Right cardiac atrium (tissue), 5 donors: ENCODE measurements at regions not wholly inside any gene's neighbourhood (a gene's known extent, or its start where the extent isn't known, plus 50 kb on each side); places are given as distances from the start of the nearest gene placed in this dataset.

Experiments used
- ATAC-seq, 2 donors: fragments of 200-7000 bp; cut with Tn5 transposase; one replicate each; pipeline versions ENCODE4 v1.8.0 to v1.9.1; 2020; ENCODE audit warnings: moderate library complexity in 2 of 2, mild to moderate bottlenecking in 1 of 2
- DNase-seq, 3 donors: peaks; one replicate each; pipeline ENCODE4 v3.0.0-alpha.2; 2020
- H3K27ac ChIP-seq: one replicate; pipeline ENCODE4 v1.5.1; 2013; ENCODE audit warnings: mild to moderate bottlenecking, low read length, control low read depth, moderate library complexity
- H3K27me3 ChIP-seq: one replicate; pipeline ENCODE4 v1.6.1; 2013; ENCODE audit not compliant: control insufficient read depth, insufficient read depth
- H3K4me1 ChIP-seq: one replicate; pipeline ENCODE4 v1.6.1; 2013; ENCODE audit warnings: low read length; ENCODE audit not compliant: control insufficient read depth, insufficient read depth
- H3K4me3 ChIP-seq: one replicate; pipeline ENCODE4 v1.5.1; 2013; ENCODE audit warnings: low read length, control low read depth
- H3K9me3 ChIP-seq: one replicate; pipeline ENCODE4 v1.6.1; 2013; ENCODE audit warnings: low read length; ENCODE audit not compliant: control insufficient read depth
- WGBS: extraction: QIAGEN DNeasy Blood & Tissue Kit; methylation state at CpG from one replicate; pipeline ENCODE4 v1.1.7; 2013; 5-methylcytosine and 5-hydroxymethylcytosine counted together
- intact Hi-C, 4 donors: fragments of 100-400 bp; cut with DNase I; formaldehyde crosslinking; loops; one replicate each; pipeline versions ENCODE4 v1.11.0 to v1.14.0; 2022 to 2023
- donor health status: healthy with polysubstance abuse.
- donor health status: DM: no; HTN: yes; CAD: no.
- donor health status: DM: no; HTN: no; CAD: no.
- donor health status: DM: no; HTN: yes; CAD: no; lungs with severe emphysema.
- donor health status: DM: yes; HTN: yes; CAD: no.

- DNase-seq (no peak), ATAC-seq (no peak)
- Histone ChIP-seq H3K27me3 (no peaks in the 10 kb centered on the region), H3K27ac (no peak overlapping the region), H3K4me1 (no peaks in the 10 kb centered on the region), H3K9me3 (no peaks in the 10 kb centered on the region), H3K4me3 (no peak overlapping the region)
- intact Hi-C loops, result no loop called here
- 55% methylated on average over 1 of the region's 1 CpG for WGBS
These were observed 698.5 kb downstream of the TRAM1L1 start for GRCh38 chr4:116386856-116387255.

GRCh38 chr4:116385583-116385982 is 699.8 kb downstream of the TRAM1L1 start:
- 69% methylated on average over 6 of the region's 6 CpGs for WGBS
- no peak for ATAC-seq

GRCh38 chr4:116374815-116375214 is 710.6 kb downstream of the TRAM1L1 start:
- H3K9me3 ChIP-seq, result no peaks in the 10 kb centered on the region
- H3K27me3 ChIP-seq, result no peaks in the 10 kb centered on the region
- no peak for ATAC-seq
- WGBS, result 69% methylated on average over 3 of the region's 3 CpGs
- H3K4me3 ChIP-seq, result no peak overlapping the region
- H3K27ac ChIP-seq, result no peak overlapping the region
- DNase-seq, result no peak
- intact Hi-C loops, result no loop called here
- H3K4me1 ChIP-seq, result no peaks in the 10 kb centered on the region

More at GRCh38 chr4:116385583-116385982, 699.8 kb downstream of the TRAM1L1 start:
- DNase-seq, result no peak
- Histone ChIP-seq H3K27me3 (no peaks in the 10 kb centered on the region), H3K4me1 (no peaks in the 10 kb centered on the region), H3K4me3 (no peak overlapping the region), H3K9me3 (no peaks in the 10 kb centered on the region), H3K27ac (no peak overlapping the region)
- intact Hi-C loops, result no loop called here

GRCh38 chr4:116362583-116362982 is 722.8 kb downstream of the TRAM1L1 start:
- no peak overlapping the region for H3K27ac ChIP-seq
- ATAC-seq, result no peak

GRCh38 chr4:116361790-116362189 is 723.6 kb downstream of the TRAM1L1 start:
- DNase-seq (no peak), ATAC-seq (no peak)
- 80% methylated on average over 4 of the region's 4 CpGs for WGBS
- Histone ChIP-seq H3K9me3 (no peaks in the 10 kb centered on the region), H3K4me3 (no peak overlapping the region), H3K27ac (no peak overlapping the region), H3K27me3 (no peaks in the 10 kb centered on the region), H3K4me1 (no peaks in the 10 kb centered on the region)
- intact Hi-C loops, result no loop called here

More at GRCh38 chr4:116362583-116362982, 722.8 kb downstream of the TRAM1L1 start:
- Histone ChIP-seq H3K4me1 (no peaks in the 10 kb centered on the region), H3K27me3 (no peaks in the 10 kb centered on the region), H3K9me3 (no peaks in the 10 kb centered on the region), H3K4me3 (no peak overlapping the region)
- intact Hi-C loops, result no loop called here
- no peak for DNase-seq

GRCh38 chr4:116358633-116359222 is 726.6 kb downstream of the TRAM1L1 start:
- 44% methylated on average over 11 of the region's 11 CpGs for WGBS
- H3K27me3 ChIP-seq, result no peaks in the 10 kb centered on the region
- H3K4me3 ChIP-seq, result no peak overlapping the region
- H3K9me3 ChIP-seq, result no peaks in the 10 kb centered on the region
- intact Hi-C loops, result no loop called here
- no peak overlapping the region for H3K27ac ChIP-seq
- ATAC-seq (peak; percentile 57 to 68), DNase-seq (peak in 2 of 3 donors; percentile 14 to 24)
- H3K4me1 ChIP-seq, result no peaks in the 10 kb centered on the region

- intact Hi-C loops, result no loop called here
- Histone ChIP-seq H3K4me1 (no peaks in the 10 kb centered on the region), H3K9me3 (no peaks in the 10 kb centered on the region), H3K4me3 (no peak overlapping the region), H3K27me3 (no peaks in the 10 kb centered on the region), H3K27ac (no peak overlapping the region)
- WGBS, result 78% methylated on average over 4 of the region's 4 CpGs
- DNase-seq (peak in 1 of 3 donors; percentile 41), ATAC-seq (no peak)
These were observed 727.6 kb downstream of the TRAM1L1 start for GRCh38 chr4:116357758-116358157.

GRCh38 chr4:116346750-116347149 is 738.6 kb downstream of the TRAM1L1 start:
- Histone ChIP-seq H3K9me3 (no peaks in the 10 kb centered on the region), H3K27me3 (no peaks in the 10 kb centered on the region), H3K4me1 (no peaks in the 10 kb centered on the region), H3K27ac (no peak overlapping the region), H3K4me3 (no peak overlapping the region)
- intact Hi-C loops, result no loop called here
- WGBS, result 77% methylated on average over 1 of the region's 1 CpG
- DNase-seq, result no peak
- no peak for ATAC-seq

- intact Hi-C loops, result no loop called here
- Histone ChIP-seq H3K9me3 (no peaks in the 10 kb centered on the region), H3K27me3 (no peaks in the 10 kb centered on the region), H3K4me3 (no peak overlapping the region), H3K4me1 (no peaks in the 10 kb centered on the region), H3K27ac (no peak overlapping the region)
- no peak for ATAC-seq
- 48% methylated on average over 2 of the region's 2 CpGs for WGBS
- DNase-seq, result peak in 1 of 3 donors; percentile 9
These were observed 741.6 kb downstream of the TRAM1L1 start for GRCh38 chr4:116343809-116344208.

GRCh38 chr4:116342143-116342542 is 743.2 kb downstream of the TRAM1L1 start:
- WGBS, result 77% methylated on average over 2 of the region's 2 CpGs
- intact Hi-C loops, result no loop called here

GRCh38 chr4:116332508-116332907 is 752.9 kb downstream of the TRAM1L1 start:
- no peak for ATAC-seq
- Histone ChIP-seq H3K9me3 (no peaks in the 10 kb centered on the region), H3K4me1 (no peaks in the 10 kb centered on the region), H3K27me3 (no peaks in the 10 kb centered on the region), H3K4me3 (no peak overlapping the region), H3K27ac (no peak overlapping the region)
- intact Hi-C loops, result no loop called here
- no peak for DNase-seq

More at GRCh38 chr4:116342143-116342542, 743.2 kb downstream of the TRAM1L1 start:
- Histone ChIP-seq H3K9me3 (no peaks in the 10 kb centered on the region), H3K4me3 (no peak overlapping the region), H3K4me1 (no peaks in the 10 kb centered on the region), H3K27ac (no peak overlapping the region), H3K27me3 (no peaks in the 10 kb centered on the region)
- ATAC-seq, result no peak
- no peak for DNase-seq

- Histone ChIP-seq H3K9me3 (no peaks in the 10 kb centered on the region), H3K4me1 (no peaks in the 10 kb centered on the region), H3K27me3 (no peaks in the 10 kb centered on the region), H3K27ac (no peak overlapping the region), H3K4me3 (no peak overlapping the region)
- ATAC-seq (no peak), DNase-seq (no peak)
- intact Hi-C loops, result no loop called here
- 77% methylated on average over 2 of the region's 2 CpGs for WGBS
These were observed 757.0 kb downstream of the TRAM1L1 start for GRCh38 chr4:116328261-116328860.
